HG03280 (cell line): ENCODE measurements at regions not wholly inside any gene's neighbourhood (a gene's known extent, or its start where the extent isn't known, plus 50 kb on each side); places are given as distances from the start of the nearest gene placed in this dataset.

Source experiments
- ATAC-seq: cut with Tn5 transposase; IDR thresholded peaks from one replicate; pipeline ENCODE4 v1.9.1; 2021; ENCODE audit warnings: mild to moderate bottlenecking, moderate library complexity; ENCODE audit not compliant: unreplicated experiment

DNA sequence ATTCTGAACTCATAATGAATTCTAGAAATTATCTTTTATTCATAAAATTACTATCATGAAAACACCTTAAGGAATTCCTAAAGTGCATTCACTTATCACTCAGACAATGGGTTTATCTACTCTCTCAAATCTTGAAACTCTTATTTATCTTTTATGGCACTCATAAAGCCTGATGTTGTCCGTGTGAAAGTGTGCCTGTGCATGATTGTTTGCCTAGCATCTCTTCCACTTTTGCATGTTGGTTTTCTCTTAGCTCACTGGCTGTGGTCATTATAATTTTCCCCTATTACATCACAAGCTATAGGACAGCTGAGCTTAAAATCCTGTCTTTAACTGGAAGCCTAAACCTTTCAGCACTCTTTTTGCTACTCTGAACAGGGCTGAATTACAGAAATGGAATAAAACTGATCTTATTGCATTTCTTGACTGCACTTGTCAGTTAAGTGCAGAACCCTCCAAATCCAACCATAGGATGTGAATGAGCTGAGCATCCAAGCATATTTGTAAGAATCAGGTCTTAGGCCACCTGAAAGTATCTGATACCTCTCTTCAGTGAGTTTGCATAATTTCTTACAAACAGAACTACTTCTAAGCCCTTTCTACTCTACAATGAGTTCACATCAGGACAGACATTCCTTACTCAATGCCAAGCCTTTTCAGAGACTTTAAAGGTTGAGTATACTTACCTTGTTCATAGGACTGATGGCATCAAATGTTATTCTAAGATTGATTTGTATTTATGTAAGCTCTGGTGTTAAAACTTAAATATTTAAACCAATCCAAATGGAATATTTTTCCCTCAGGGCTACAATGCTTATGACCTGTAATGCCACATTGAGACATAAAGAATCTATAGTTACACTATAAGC is 221.2 kb upstream of the KITLG start:
- no peak for ATAC-seq

- no peak for ATAC-seq
Observed at GRCh38 chr12:88793096-88793495, 212.8 kb upstream of the KITLG start.

DNA sequence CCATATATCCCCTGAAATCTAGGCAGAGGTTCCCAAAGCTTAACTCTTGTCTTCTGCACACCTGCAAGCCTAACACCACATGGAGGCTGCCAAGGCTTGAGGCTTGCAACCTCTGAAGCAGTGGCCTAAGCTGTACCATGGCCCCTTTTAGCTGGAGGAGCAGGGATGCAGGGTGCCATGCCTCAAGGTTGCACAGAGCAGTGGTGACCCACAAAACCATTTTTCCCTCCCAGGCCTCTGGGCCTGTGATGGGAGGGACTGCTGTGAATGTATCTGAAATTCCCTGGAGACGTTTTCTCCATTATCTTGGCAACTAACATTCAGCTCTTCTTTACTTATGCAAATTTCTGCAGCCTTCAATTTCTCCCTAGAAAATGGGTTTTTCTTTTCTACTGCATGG is 210.0 kb upstream of the KITLG start:
- ATAC-seq, result no peak

DNA sequence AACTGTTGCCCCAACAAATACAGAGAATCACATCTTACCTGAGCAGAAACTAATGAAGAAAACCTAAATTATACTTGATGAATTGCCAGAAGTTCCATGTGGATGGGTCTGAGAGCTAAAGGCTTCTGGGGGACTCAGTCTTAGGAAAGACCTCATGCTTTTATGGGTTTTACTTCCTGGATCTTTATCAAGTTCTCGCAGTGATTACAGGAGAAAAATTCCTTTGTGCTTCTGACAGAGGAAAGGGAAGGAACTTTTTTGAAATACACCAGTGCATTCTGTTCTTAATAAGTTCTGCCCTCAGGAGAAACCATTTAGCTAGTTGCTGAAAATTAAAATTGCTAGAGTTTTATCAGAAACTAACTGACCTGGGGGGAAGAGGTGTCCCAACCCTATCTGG is 203.9 kb upstream of the KITLG start:
- ATAC-seq, result no peak

DNA sequence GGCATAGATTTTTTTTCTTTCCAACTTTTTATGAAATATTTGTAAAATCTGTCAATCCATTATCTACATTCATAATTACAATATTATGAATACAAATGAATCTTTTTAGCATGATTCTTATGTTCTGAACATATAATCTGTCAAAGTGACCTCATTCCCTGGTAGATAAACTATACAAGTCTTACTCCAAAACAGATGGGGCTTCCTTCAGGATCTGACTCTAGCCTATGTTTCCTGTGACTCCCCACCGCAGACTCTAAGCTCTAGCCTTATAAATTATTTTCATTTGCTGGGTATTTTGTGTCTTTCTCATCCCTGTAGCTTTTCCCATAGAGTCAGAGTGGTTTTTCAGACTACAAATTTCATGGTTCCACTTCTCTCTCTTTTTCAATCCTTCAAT is 202.1 kb upstream of the KITLG start:
- ATAC-seq, result no peak

GRCh38 chr12:88781909-88782308 is 201.6 kb upstream of the KITLG start:
- ATAC-seq, result no peak

GRCh38 chr12:88778064-88778463 is 197.8 kb upstream of the KITLG start:
- ATAC-seq, result no peak

DNA sequence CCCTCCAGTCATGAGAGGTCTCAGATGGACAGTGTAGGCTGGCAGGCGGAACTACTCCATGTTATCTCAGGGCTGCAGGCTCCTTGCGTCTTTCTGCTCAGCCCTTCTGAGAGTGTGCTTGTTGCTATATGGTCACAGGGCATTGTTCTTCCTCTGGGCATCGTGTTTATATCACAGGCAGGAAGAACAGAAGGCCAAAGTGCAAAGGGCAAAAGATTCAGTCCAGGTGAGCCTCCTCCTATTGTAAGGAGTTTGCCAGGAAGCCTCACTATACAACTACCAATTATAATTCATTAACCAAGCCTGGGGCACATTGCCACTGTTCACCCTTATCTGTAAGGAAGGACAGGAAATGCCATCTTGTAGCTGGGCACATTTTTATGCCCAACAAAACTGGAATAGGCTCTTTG is 195.5 kb upstream of the KITLG start:
- ATAC-seq, result no peak

DNA sequence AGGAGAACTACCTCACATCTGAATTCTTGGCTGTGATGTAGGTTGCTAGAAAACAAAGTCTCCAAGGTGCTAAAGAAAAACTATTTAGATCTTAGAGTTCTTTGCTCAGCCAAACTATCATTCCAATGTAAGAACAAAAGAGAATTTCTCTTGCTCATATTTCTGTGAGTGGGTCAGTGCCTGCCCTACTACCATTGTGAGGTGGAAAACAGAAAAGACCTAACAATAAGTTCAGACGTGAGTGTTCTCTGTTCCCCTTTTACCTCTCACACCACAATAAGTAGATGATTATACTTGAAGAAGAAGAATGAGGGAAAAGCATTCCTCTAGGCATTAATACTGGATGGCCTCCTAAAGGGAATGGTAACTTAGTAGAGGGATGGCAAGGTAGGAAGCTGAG is 187.4 kb upstream of the KITLG start:
- ATAC-seq, result no peak

DNA sequence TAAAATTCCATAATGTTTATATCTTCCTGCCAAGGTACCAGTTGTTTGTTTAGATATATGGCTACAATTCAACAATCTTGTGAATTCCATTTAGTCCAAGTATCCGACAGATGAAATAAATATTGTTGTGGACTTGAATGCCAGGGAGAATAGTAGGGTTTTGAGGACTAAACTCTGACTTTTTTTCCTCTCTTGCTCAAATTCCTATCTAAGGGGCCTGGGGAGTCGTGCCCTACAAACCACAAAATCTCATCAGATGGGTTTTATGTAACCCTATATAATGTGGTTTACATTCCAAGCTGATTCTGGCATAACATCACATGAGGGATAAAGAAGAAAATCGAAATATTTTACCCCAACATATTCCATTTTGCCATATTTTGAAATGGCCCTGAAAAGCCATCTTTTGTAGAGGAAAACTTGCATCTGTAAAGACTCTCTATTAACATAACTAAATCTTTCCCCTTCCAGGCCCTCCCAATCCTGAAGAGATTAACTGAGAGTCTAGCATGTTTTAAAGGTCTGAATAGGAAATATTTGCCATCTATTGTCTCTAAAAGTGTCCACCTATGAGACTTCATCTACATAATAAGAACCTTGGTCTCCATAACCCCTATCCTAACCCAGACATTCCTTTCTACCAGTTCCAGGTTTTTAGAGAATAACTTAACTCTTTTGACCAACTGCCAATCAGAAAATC is 184.7 kb upstream of the KITLG start:
- ATAC-seq, result no peak

- ATAC-seq, result no peak
Observed at GRCh38 chr12:88763536-88764100, 183.3 kb upstream of the KITLG start.

DNA sequence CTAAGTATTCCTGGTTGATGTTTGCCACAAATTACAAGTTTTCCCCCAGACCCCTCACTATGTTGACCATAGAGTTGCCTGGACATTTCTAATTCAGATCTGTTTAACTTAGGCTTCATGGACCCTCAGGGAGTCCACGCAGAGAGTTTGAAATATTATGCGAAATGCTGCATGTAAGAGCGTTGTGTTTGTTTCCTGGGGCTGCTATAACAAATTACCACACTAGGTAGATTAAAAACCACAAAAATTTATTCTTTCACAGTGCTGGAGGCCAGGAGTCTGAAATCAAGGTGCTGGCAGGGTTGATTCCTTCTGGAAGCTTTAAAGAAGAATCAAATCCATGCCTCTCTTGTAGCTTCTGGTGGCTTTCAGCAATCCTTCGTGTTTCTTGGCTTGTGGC is 177.9 kb upstream of the KITLG start:
- ATAC-seq, result no peak

DNA sequence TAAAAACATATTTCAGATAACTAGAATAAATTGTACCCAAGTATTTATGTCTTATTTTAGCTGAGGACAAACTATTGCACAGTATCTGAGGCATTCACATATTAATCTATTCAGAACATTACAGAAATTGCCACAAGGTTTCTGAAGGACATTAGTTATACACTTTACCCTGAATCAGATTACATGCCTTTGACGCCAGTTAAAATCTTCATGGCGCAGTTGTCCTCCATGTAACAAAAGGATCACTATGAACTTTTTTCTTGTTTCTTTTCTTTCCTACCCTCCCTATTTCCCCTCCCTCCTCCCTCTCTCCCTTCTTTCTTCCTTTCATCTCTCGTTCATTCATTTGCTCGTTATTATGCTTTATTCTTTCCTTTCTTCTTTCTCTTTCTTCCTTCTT is 176.6 kb upstream of the KITLG start:
- no peak for ATAC-seq

GRCh38 chr12:88756153-88756552 is 175.9 kb upstream of the KITLG start:
- no peak for ATAC-seq

GRCh38 chr12:88753707-88754106 is 173.4 kb upstream of the KITLG start:
- no peak for ATAC-seq

GRCh38 chr12:88753066-88753465 is 172.8 kb upstream of the KITLG start:
- ATAC-seq, result no peak

GRCh38 chr12:88752183-88752582 is 171.9 kb upstream of the KITLG start:
- ATAC-seq, result no peak

GRCh38 chr12:88750867-88751543 is 170.7 kb upstream of the KITLG start:
- ATAC-seq, result no peak

DNA sequence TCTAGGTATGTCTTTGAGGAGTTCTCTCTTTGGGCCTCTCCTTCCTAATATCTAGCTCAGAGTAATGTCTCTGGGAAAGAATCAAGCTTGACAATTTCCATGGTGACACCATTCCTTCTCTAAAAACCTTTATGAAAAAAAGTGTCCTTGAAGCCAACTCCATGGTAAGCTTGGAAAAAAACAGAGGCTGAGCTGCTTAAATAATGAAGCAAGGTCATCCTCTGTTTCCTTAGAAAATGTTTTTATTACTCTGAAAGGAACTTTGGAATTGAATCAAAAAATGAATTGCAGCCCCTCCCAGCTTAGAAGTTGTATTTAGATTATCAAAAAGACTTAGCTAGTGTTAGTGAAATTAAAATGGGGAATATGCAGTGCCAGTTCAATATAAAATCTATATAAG is 166.1 kb upstream of the KITLG start:
- ATAC-seq, result no peak

DNA sequence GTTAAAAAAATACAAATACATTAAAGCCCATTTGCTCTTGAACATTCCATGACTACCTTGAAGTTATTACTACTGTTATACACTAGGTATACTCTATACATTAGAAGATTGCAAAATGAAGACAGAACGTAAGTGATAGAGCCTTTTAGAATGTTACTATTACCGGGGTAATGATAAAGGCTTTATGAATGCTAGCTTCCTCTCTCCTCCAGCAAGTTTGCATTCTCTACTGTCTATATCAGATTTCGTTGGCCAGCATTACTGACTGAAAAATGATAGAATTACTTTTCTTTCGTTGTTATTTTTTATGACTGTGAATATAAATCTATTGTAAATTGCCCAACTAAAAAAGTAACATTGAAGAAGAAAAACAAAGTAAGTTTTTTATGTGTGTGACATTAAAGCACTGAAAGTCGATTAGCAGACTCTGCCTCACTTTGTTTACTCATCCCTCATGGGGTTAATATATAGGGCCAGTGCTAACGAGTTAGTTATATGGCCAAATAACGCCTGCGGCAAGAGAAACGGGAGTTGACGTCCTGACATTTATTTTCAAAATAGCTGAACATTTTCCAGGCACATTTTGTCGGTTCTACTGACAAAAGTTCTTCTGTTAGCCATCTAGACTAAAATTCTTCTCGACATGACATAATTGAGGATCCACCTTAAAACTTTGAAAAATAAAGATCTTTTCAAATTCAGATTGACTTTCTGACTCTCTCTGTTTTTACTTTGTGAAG is 163.8 kb upstream of the KITLG start:
- no peak for ATAC-seq
